DND-41 (cell line): ENCODE measurements at regions not wholly inside any gene's neighbourhood (a gene's known extent, or its start where the extent isn't known, plus 50 kb on each side); places are given as distances from the start of the nearest gene placed in this dataset.

ENCODE experiments used
- CTCF ChIP-seq: IDR thresholded peaks from 2 replicates; pipeline ENCODE4 v1.5.1; 2012; ENCODE audit warnings: borderline replicate concordance, low read length, moderate library complexity, mild to moderate bottlenecking; ENCODE audit not compliant: poor library complexity, severe bottlenecking; ENCODE audit errors: extremely low read depth
- EZH2 ChIP-seq: IDR thresholded peaks from 3 replicates; pipeline ENCODE4 v1.6.1; 2012; ENCODE audit warnings: borderline replicate concordance, low read depth, mild to moderate bottlenecking, moderate library complexity, low read length, inconsistent platforms; ENCODE audit not compliant: severe bottlenecking

- TF ChIP-seq CTCF: no peak
- no peak for TF ChIP-seq EZH2
Observed at GRCh38 chr4:28464823-28465222, 1604.2 kb downstream of the STIM2 start.
